Heart left ventricle (tissue), 13 donors: ENCODE measurements at regions not wholly inside any gene's neighbourhood (a gene's known extent, or its start where the extent isn't known, plus 50 kb on each side); places are given as distances from the start of the nearest gene placed in this dataset.

Source experiments
- CTCF ChIP-seq, 12 donors: fragments of 200-600 bp; sonication (generic) in 4 of 12; IDR thresholded peaks; one replicate each; pipeline versions ENCODE4 v1.5.0 to v1.8.0; 2018 to 2022; ENCODE audit warnings: antibody characterized with exemption in 12 of 12, mild to moderate bottlenecking in 5 of 12
- POLR2A ChIP-seq, 2 donors: fragments of 450-650 bp; IDR thresholded peaks; one replicate each; pipeline ENCODE4 v1.6.1; 2017; ENCODE audit warnings: antibody characterized with exemption in 2 of 2, mild to moderate bottlenecking in 2 of 2, moderate library complexity in 2 of 2
- donor health status: ischemic (EF 13 %, LVEDD 7.1; RV severe dilation, severe dysfunction).
- donor health status: DM: no; HTN: yes; CAD: no.
- donor health status: DM: no; HTN: no; CAD: no.
- donor health status: ischemic (EF 25% LVEDD 6.9; RV normal size, moderate dysfunction).
- donor health status: ischemic (EF 25% LVEDD 5.7; RV mildly dilated, moderate dysfunction).
- donor health status: ischemic (EF 35%, LVEDD 5.7; RV mildly dilated, moderate dysfunction).
- donor health status: nonischemic (EF 11% LVEDD 7.7; RV severe dilation, severe dysfunction).
- donor health status: DM: yes; HTN: yes; CAD: no.
- donor health status: PGD.
- donor health status: ischemic (EF 29% LVEDD 5.4; RV normal size, mild dysfunction).
- donor health status: nonischemic (EF 23%, LVEDD 6.1; RV moderate dilation, normal function).

- TF ChIP-seq CTCF (IDR thresholded peaks at IDR 0.05) (no peak), POLR2A (IDR thresholded peaks at IDR 0.05) (no peak)
These were observed 256.9 kb downstream of the ZNF536 start for GRCh38 chr19:30629086-30629485.
